Activated naive CD4-positive, alpha-beta T cell treated with anti-CD3 and anti-CD28 coated beads, Interleukin-2, amount 50 U/mL, for 72 hours (primary cell): ENCODE measurements at regions not wholly inside any gene's neighbourhood (a gene's known extent, or its start where the extent isn't known, plus 50 kb on each side); places are given as distances from the start of the nearest gene placed in this dataset.
A peak's percentile ranks its signal among the peaks of the same experiment; 100 is the strongest.
"Not testable (repeated sequence)": the region's sequence is repeated elsewhere in the genome, so short reads cannot be mapped to it uniquely, and the experiment has no call there.

Experiments
- ATAC-seq, 2 donors: fragments of 150-1000 bp; cut with Tn5 transposase; 2 replicates each; pipeline ENCODE4 v1.10.0; 2021; ENCODE audit warnings: mild to moderate bottlenecking in 2 of 2, moderate library complexity in 2 of 2
- DNase-seq, 2 donors: peaks; one replicate each; pipeline ENCODE4 v3.0.0; 2021 to 2022; ENCODE audit warnings: low spot score in 2 of 2
- H3K27ac Mint-ChIP-seq, 2 donors: one replicate each; pipeline ENCODE4 v1.8.0; 2022; ENCODE audit warnings: mild to moderate bottlenecking in 2 of 2, mixed read lengths in 2 of 2
- H3K36me3 Mint-ChIP-seq, 2 donors: one replicate each; pipeline ENCODE4 v1.8.0; 2022; ENCODE audit warnings: mixed read lengths in 2 of 2
- H3K9me3 Mint-ChIP-seq, 2 donors: one replicate each; pipeline ENCODE4 v1.8.0; 2022; ENCODE audit warnings: mixed read lengths in 2 of 2

GRCh38 chr14:34094384-34094783, 143.5 kb upstream of the EGLN3 start:
- Mint-ChIP-seq H3K9me3 (no peaks in the 10 kb centered on the region), H3K36me3 (no peaks in the 10 kb centered on the region), H3K27ac (no peak overlapping the region)
- no peak for ATAC-seq
- no peak for DNase-seq

DNA sequence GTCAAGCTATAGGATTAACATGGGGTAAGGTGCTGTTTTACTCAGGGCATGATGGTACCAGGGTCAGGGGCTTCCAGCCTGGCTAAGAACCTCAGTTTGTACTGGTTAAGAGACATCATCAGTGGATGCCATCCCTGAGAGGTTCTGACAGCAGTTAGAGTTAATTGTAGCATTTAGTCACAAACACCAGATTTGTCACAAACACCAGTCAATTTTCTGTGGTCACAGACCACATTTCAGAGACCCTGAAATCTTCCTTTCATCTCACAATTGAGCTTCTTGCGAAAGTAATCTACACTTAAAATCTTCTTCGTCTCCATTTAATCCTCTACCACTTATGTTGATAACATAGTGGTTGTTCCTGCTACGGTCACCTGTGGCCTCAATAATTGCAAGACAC, 143.0 kb upstream of the EGLN3 start:
- Mint-ChIP-seq H3K27ac (no peak overlapping the region), H3K36me3 (no peaks in the 10 kb centered on the region), H3K9me3 (no peaks in the 10 kb centered on the region)
- peak in 1 of 2 donors; percentile 40 for ATAC-seq
- no peak for DNase-seq

DNA sequence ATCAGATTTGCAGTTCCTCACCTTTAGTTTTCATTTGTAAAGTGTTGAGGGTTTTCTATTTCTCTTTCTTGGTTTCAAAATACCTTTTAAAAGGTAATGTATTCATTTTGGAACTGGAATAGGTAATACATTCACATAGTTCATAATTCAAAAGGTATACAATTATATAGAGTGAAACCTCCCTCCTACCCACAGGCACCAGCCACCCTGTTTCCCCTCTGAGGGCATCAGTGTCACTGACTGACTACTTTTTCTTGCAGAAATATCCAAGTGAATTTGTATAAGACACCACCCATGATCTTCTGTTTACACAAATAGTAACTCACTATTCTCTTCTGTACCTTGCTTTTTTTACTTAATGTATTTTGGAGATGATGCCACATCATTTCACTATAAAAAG, 139.6 kb upstream of the EGLN3 start:
- peak in 1 of 2 donors; percentile 78 for ATAC-seq

DNA sequence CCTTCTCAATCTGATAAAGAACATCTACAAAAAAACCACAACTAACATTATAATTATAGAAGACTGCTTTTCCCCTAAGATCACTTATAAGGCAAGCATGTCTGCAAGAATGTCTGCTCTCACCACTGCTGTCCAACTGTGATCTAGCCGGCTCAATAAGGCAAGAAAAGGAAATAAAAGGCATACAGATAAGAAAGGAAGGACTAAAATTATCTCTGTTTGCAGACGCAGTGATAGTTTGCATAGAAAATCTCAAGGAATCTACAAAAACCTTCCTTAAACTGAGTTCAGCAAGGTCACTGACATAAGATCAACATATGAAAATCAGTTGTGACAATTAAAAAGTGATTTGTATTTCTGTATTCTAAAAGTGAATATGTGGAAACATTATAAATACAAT, 138.0 kb upstream of the EGLN3 start:
- H3K27ac Mint-ChIP-seq = no peak overlapping the region
- peaks cover 0 to 4% of the 10 kb centered on the region in 2 donors for H3K9me3 Mint-ChIP-seq
- DNase-seq = no peak
- no peaks in the 10 kb centered on the region for H3K36me3 Mint-ChIP-seq
- no peak for ATAC-seq

More for the DNA sequence above, 139.6 kb upstream of the EGLN3 start:
- Mint-ChIP-seq H3K27ac (no peak overlapping the region), H3K36me3 (no peaks in the 10 kb centered on the region), H3K9me3 (peaks cover 0 to 4% of the 10 kb centered on the region in 2 donors)
- no peak for DNase-seq

- ATAC-seq (no peak), DNase-seq (no peak)
- Mint-ChIP-seq H3K9me3 (peaks cover 0 to 4% of the 10 kb centered on the region in 2 donors), H3K27ac (no peak overlapping the region), H3K36me3 (no peaks in the 10 kb centered on the region)
Measured at GRCh38 chr14:34087571-34087970, 136.7 kb upstream of the EGLN3 start.

DNA sequence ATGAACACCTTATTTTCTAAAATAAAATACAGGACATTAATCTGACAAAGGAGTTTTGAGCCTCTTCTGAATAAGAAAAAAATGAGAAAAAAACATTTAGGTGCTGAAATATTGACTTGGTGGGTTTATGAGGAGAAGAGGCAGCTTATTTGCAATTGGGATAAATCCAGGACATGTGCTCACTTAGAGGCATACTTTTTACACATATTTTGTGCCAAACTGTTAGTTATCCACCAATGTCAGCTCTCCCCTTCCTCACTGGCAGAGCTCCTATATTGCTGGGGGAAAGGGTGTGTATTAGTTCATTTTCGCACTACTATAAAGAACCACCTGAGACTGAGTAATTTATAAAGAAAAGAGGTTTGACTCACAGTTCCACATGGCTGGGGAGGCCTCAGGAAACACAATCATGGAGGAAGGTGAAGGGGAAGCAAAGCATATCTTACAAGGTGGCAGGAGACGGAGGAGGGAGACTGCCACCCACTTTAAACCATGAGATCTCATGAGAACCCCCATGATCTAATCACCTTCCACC, 135.4 kb upstream of the EGLN3 start:
- Mint-ChIP-seq H3K27ac (peak overlapping the region in 1 of 2 donors; percentile 47), H3K9me3 (peaks cover 0 to 4% of the 10 kb centered on the region in 2 donors), H3K36me3 (no peaks in the 10 kb centered on the region)
- peak in 1 of 2 donors; percentile 74 for ATAC-seq
- no peak for DNase-seq

GRCh38 chr14:34085695-34086094, 134.8 kb upstream of the EGLN3 start:
- no peaks in the 10 kb centered on the region for H3K36me3 Mint-ChIP-seq

DNA sequence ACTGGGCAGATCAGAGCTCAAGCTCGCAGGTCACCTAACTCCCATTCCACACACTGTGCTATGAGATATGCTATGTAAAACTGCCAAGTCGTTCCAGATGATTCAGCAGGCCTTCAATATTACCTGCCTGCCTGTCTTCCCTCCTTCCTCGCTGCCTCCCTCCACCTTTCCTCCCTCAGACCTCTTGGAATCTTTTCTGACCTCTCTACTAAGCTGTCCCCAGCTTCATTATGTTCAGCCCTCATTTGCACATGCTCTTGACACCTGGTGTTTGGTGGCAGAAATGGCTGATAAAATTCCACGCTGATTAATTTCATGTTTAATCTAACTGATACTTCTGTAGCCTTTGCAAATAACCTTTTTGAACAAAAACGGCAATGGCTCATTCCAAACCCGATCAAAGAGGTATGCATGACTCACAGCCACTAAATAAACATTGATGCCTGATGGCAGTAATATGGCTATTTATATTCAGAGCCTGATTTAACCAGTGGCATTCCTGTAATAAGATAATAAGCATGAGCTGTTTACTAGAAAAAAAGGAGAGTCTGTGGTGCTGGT, 130.8 kb upstream of the EGLN3 start:
- Mint-ChIP-seq H3K9me3 (no peaks in the 10 kb centered on the region), H3K36me3 (no peaks in the 10 kb centered on the region), H3K27ac (peak overlapping the region in 1 of 2 donors; percentile 84)
- DNase-seq (no peak), ATAC-seq (no peak)

More at GRCh38 chr14:34085695-34086094, 134.8 kb upstream of the EGLN3 start:
- ATAC-seq (no peak), DNase-seq (no peak)
- no peak overlapping the region for H3K27ac Mint-ChIP-seq
- H3K9me3 Mint-ChIP-seq = peaks cover 0 to 4% of the 10 kb centered on the region in 2 donors

GRCh38 chr14:34081101-34081575, 130.3 kb upstream of the EGLN3 start:
- Mint-ChIP-seq H3K36me3 (no peaks in the 10 kb centered on the region), H3K27ac (no peak overlapping the region), H3K9me3 (no peaks in the 10 kb centered on the region)
- ATAC-seq = no peak
- no peak for DNase-seq

DNA sequence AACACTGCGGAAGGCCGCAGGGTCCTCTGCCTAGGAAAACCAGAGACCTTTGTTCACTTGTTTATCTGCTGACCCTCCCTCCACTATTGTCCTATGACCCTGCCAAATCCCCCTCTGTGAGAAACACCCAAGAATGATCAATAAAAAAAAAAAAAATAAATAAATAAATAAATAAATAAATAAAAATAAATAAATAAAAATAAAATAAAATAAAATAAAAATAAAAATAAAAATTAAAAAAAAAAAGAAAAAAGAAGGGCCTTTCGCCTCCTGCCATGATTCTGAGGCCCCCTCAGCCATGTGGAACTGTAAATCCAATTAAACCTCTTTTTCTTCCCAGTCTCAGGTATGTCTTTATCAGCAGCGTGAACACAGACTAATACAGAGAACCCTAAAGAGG, 128.8 kb upstream of the EGLN3 start:
- H3K27ac Mint-ChIP-seq, H3K36me3 Mint-ChIP-seq, H3K9me3 Mint-ChIP-seq, ATAC-seq, DNase-seq: not testable (repeated sequence)

- no peak for ATAC-seq
- peak overlapping the region in 1 of 2 donors; percentile 68 for H3K27ac Mint-ChIP-seq
- no peaks in the 10 kb centered on the region for H3K9me3 Mint-ChIP-seq
- no peaks in the 10 kb centered on the region for H3K36me3 Mint-ChIP-seq
- no peak for DNase-seq
Measured at GRCh38 chr14:34078117-34078743, 127.4 kb upstream of the EGLN3 start.

DNA sequence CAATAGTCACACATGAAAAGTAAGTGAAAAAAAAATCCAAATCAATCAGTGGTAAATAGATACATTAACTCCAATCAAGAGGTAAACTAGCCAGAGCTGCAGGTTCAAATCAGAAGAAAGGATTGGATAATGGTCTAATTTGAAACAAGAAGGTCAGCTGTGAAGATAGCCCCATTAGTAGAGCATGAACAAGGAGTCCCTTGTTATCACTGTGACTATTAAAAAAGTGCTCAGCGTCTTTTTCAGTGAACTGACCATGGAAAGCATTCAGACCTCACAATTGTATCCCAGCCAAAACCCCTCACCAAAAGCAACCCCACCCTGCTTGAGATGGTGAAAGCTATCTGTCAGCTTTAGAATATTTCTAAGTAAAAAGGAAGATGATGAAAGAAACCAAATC, 125.0 kb upstream of the EGLN3 start:
- ATAC-seq = no peak
- H3K27ac Mint-ChIP-seq = no peak overlapping the region

DNA sequence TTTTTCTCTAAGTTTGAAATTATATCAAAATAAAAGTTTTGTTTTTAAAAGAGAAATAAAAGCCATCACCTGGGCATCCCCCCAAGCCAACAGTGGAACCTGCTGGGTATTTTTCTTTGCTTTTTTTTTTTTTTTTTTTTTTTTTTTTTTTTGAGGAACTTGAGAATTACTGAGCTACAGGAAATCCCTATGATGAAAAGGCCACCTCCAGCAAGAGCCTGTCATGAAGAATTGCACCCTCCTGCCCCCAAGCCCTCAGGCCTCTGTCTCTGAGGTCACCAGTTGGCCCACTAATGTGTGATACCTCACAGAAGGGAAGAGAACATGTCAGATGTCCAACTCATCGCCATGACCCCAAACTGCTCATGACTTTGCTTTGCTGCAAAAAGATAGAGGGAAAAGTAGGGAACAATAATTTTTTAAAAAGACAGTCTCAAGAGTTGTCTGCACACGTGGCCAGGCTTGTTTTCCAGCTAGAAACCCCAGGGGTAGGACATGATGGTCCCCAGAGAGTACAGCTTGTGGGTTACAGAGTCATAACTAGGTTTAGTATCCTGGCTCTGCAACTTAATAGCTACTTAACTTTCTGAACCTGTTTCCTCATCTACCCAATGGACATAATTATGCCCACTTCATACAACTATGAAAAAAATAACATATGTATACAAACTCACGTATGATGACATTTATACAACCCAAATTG, 124.3 kb upstream of the EGLN3 start:
- DNase-seq = no peak
- Mint-ChIP-seq H3K27ac (no peak overlapping the region), H3K9me3 (peaks cover 7 to 13% of the 10 kb centered on the region in 2 donors), H3K36me3 (no peaks in the 10 kb centered on the region)
- ATAC-seq = no peak

More for the DNA sequence above, 125.0 kb upstream of the EGLN3 start:
- no peak for DNase-seq
- no peaks in the 10 kb centered on the region for H3K36me3 Mint-ChIP-seq
- H3K9me3 Mint-ChIP-seq = peaks cover 7 to 13% of the 10 kb centered on the region in 2 donors

GRCh38 chr14:34072921-34073320, 122.0 kb upstream of the EGLN3 start:
- H3K9me3 Mint-ChIP-seq = peaks cover 7 to 13% of the 10 kb centered on the region in 2 donors
- H3K36me3 Mint-ChIP-seq = no peaks in the 10 kb centered on the region
- no peak for ATAC-seq
- H3K27ac Mint-ChIP-seq = no peak overlapping the region
- DNase-seq = no peak

DNA sequence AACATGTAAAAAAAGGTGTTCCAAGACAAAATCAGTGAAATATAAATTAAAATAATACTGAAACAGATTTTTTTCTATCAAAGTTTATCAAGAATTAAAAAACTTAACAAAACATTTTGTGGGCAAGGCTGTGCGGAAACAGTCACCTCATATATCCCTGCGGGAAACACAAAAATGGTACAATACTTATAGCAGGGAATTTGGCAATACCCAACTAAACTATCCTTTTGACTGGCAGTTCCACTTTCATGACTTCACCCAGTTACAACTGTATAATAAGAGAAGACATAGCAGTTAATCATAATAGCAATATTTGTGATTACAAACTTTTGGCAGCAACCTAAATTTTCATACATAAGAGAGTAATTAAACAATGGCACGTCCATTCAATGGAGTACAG, 121.5 kb upstream of the EGLN3 start:
- DNase-seq = no peak
- no peak for ATAC-seq
- no peaks in the 10 kb centered on the region for H3K36me3 Mint-ChIP-seq
- H3K27ac Mint-ChIP-seq = no peak overlapping the region
- H3K9me3 Mint-ChIP-seq = peaks cover 7 to 13% of the 10 kb centered on the region in 2 donors

GRCh38 chr14:34070917-34071407, 120.1 kb upstream of the EGLN3 start:
- ATAC-seq (no peak), DNase-seq (no peak)
- H3K9me3 Mint-ChIP-seq = peaks cover 7 to 13% of the 10 kb centered on the region in 2 donors
- H3K36me3 Mint-ChIP-seq = no peaks in the 10 kb centered on the region
- no peak overlapping the region for H3K27ac Mint-ChIP-seq
